ENCODE measurements at regions not wholly inside any gene's neighbourhood (a gene's known extent, or its start where the extent isn't known, plus 50 kb on each side); places are given as distances from the start of the nearest gene placed in this dataset.

DNA sequence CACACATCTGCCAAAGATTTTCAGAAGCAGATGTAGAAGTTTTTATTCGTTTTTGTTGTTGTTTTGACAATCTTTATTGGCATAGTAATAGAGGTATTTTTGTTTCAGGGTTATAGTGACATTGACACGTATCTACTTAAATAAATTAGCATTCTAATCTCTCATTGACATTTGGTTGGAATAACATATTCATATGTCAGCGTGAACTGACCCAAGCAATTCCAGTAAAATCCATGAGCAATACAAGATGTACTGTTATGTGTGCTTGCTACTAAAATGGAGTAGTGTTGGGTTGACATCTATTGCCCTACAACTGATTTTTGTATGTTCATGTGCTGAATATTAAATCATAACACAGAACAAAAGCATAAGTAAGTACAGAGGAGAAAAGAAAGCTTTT is 284.4 kb upstream of the SMC2 start:
- DNase-seq (ENCODE audit: insufficient read length): no peak
- TF ChIP-seq POLR2AphosphoS5 (IDR thresholded peaks at IDR 0.05; ENCODE audit: low read depth, low read length) (no peak), POLR2A (IDR thresholded peaks at IDR 0.05; ENCODE audit: low read depth, low read length) (no peak), TAF1 (IDR thresholded peaks at IDR 0.05; ENCODE audit: borderline replicate concordance, low read depth, low read length) (no peak)
- FAIRE-seq: no peak

DNA sequence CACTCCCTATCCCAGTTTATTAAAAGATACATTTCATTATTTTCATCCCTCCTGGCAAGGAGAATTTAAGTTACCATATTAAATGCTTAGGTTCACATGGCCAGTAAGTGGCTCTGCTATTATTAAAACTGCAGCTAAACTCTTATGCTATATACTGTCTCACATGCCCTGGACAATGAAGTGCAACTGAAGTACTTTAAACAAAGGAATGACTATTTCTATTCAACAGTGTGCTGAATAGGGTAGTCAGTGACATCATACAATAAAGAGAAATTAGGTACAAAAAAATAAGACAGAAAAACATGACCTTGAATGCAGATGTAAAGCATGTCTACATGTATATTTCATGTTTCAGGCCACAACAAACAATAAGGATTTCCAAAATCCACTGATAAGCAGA is 282.6 kb upstream of the SMC2 start:
- FAIRE-seq (no peak), DNase-seq (ENCODE audit: insufficient read length) (no peak)
- TF ChIP-seq TAF1 (IDR thresholded peaks at IDR 0.05; ENCODE audit: borderline replicate concordance, low read depth, low read length) (no peak), POLR2A (IDR thresholded peaks at IDR 0.05; ENCODE audit: low read depth, low read length) (no peak), POLR2AphosphoS5 (IDR thresholded peaks at IDR 0.05; ENCODE audit: low read depth, low read length) (no peak)

DNA sequence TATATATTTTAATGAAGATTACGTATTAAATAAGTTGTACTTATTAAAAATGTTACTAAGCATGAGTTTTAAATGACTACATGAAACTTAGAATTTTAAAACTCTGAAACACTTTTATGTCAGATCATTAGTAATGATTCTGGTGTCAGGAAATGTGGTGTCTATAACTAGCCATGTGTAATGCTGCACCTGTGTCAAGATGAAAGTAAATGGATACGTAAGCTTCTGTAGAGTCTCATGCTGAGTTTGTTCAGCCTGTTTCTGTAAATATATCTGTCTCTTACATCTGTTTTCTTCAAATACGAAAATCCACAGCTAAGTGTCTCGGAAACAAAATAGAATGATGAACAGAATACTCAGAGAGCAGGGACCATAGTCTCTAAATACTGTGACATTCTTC is 278.0 kb upstream of the SMC2 start:
- DNase-seq (ENCODE audit: insufficient read length) (no peak), FAIRE-seq (no peak)
- no peak for TF ChIP-seq POLR2AphosphoS5 (IDR thresholded peaks at IDR 0.05; ENCODE audit: low read depth, low read length)

DNA sequence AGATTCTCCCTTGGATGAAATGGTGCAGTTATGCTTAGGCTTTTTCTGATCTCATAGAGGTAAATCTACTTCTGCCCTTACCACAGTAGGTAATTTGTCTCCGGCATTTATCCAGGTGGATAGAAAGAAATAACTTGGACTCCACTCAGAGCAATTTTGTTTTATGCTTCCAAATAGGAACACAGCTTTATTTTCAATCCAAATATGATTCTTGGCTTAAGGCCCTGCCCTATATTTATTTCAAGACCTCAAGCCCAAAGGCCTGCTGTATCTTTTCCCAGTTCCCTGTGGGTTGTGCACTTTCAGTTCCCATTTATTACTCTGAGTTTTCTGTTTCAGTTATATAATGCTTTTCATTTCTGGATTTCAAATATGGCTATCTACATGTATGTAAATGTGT is 274.2 kb upstream of the SMC2 start:
- no peak for TF ChIP-seq POLR2AphosphoS5 (IDR thresholded peaks at IDR 0.05; ENCODE audit: low read depth, low read length)
- TF ChIP-seq TAF1 (IDR thresholded peaks at IDR 0.05; ENCODE audit: borderline replicate concordance, low read depth, low read length): no peak
- no peak for TF ChIP-seq POLR2A (IDR thresholded peaks at IDR 0.05; ENCODE audit: low read depth, low read length)
- FAIRE-seq (no peak), DNase-seq (ENCODE audit: insufficient read length) (no peak)

DNA sequence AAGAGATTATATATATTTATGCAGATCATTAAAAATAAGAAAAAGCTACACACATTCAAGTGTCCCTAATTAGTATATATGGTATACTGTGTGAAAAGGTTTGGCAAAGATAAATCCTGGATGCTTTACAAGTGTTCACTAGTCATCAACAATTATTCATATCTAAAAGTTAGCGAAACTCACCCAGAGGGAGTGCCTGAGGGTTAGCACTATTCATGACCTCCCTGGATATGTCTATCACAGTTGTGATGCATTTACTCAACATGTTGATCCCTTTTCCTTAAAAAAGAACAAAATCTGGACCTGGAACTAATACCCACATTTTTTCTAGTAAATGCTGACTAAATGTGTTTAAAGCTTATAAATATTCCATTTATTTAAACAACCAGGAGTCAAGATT is 273.0 kb upstream of the SMC2 start:
- no peak for TF ChIP-seq POLR2A (IDR thresholded peaks at IDR 0.05; ENCODE audit: low read depth, low read length)
- TF ChIP-seq POLR2AphosphoS5 (IDR thresholded peaks at IDR 0.05; ENCODE audit: low read depth, low read length): no peak
- no peak for TF ChIP-seq TAF1 (IDR thresholded peaks at IDR 0.05; ENCODE audit: borderline replicate concordance, low read depth, low read length)
- FAIRE-seq: no peak
- no peak for DNase-seq (ENCODE audit: insufficient read length)

DNA sequence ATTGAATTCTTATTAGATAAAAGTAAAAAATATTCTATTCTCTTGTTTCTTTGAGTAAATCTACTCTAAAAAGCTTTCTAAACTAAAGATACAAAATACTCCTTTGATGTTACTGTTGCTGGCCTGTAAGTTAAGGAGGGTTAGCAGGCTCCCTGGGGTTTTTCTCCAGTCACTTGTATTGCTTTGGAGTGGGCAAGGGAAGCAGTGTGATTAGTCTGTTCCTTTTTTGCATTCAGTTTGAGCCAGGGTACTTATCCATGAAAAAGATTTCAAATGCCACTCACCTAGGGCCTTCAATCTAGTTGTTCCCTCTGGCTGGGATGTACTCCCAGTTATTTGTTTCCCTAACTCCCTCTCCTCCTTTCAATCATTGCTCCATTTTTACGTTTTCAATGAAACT is 256.2 kb upstream of the SMC2 start:
- TF ChIP-seq POLR2AphosphoS5 (IDR thresholded peaks at IDR 0.05; ENCODE audit: low read depth, low read length) (no peak), POLR2A (IDR thresholded peaks at IDR 0.05; ENCODE audit: low read depth, low read length) (no peak), TAF1 (IDR thresholded peaks at IDR 0.05; ENCODE audit: borderline replicate concordance, low read depth, low read length) (no peak)
- DNase-seq (ENCODE audit: insufficient read length): no peak
- FAIRE-seq: no peak

DNA sequence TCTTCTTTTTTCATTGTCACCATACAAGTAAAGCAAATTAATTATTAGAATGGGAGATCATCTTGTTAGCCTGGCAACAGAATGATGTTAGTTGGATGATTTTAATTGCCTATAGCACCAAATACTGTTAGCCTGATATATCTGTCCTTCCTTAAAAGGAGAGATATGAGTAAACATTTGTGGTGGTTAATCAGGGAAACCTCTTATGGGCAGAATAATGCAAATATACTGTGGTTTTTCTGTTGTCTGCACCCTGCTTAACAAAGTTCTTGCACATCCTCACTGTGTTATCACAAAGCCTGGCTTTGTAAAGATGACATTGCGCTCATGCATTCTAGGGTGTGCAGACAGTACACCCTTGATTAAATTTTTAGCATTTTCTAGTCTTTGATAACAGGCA is 254.9 kb upstream of the SMC2 start:
- DNase-seq (ENCODE audit: insufficient read length): no peak
- no peak for FAIRE-seq

DNA sequence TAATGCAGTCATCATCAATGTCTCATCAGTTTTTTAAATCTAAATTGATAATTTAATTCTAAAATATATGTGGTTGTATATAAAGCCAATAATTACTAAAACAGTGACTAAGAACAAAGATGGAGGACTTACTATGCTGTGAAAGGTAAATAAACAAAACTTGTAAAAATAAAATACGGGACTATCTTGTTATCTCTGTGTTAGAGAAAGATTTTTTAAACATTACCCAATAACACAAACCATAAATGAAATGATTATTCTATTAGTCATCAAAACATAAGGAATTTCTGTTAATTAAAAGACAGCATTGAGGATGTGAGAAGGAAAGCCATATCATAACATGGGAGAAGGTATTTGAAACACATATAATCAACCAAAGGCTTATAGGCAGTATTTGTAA is 226.2 kb upstream of the SMC2 start:
- no peak for TF ChIP-seq TAF1 (IDR thresholded peaks at IDR 0.05; ENCODE audit: borderline replicate concordance, low read depth, low read length)
- TF ChIP-seq POLR2AphosphoS5 (IDR thresholded peaks at IDR 0.05; ENCODE audit: low read depth, low read length): no peak
- TF ChIP-seq POLR2A (IDR thresholded peaks at IDR 0.05; ENCODE audit: low read depth, low read length): no peak
- DNase-seq (ENCODE audit: insufficient read length): no peak
- no peak for FAIRE-seq

More for the DNA sequence above, 254.9 kb upstream of the SMC2 start:
- no peak for TF ChIP-seq POLR2A (IDR thresholded peaks at IDR 0.05; ENCODE audit: low read depth, low read length)
- no peak for TF ChIP-seq TAF1 (IDR thresholded peaks at IDR 0.05; ENCODE audit: borderline replicate concordance, low read depth, low read length)
- TF ChIP-seq POLR2AphosphoS5 (IDR thresholded peaks at IDR 0.05; ENCODE audit: low read depth, low read length): no peak

DNA sequence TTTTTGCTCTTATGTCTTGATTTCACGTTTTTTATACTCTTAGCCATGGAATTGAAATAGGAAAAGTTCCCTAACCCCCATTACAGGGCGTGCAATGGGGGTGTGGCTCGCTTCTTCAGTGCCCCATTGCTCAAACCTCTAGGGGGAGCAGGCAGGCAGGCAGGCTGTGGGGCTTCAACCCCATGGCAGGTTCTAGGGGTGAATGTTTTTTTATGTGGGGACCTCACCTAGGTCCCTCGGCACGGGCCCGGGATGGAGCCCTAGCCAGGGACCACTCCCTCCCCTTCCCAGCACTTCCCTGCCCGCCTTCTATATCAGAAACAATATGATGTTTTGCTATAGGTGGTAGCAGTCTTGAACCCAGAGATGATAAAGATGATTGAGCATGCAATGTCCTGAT is 221.3 kb upstream of the SMC2 start:
- TF ChIP-seq POLR2AphosphoS5 (IDR thresholded peaks at IDR 0.05; ENCODE audit: low read depth, low read length) (no peak), POLR2A (IDR thresholded peaks at IDR 0.05; ENCODE audit: low read depth, low read length) (no peak), TAF1 (IDR thresholded peaks at IDR 0.05; ENCODE audit: borderline replicate concordance, low read depth, low read length) (no peak)
- FAIRE-seq (no peak), DNase-seq (ENCODE audit: insufficient read length) (no peak)

DNA sequence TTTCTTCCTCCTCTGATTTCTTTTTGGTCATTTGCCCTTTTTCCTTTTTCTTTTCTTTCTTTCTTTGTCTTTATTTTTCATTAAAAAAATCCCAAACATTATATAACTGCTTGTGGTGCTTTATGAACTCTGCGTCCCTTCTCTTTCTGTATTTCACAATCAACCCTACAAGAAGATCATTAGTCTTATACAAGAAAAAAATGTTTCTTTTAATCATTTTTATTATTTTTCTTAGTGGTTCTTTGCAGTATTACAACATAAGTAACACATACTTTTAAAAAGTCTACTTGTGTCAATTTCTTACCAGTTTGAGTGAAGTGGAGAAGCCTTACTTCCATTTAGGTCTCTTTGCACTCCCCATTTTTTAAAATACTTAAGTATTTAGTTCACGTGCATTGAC is 212.7 kb upstream of the SMC2 start:
- DNase-seq (ENCODE audit: insufficient read length) (no peak), FAIRE-seq (no peak)
- TF ChIP-seq POLR2A (IDR thresholded peaks at IDR 0.05; ENCODE audit: low read depth, low read length) (no peak), POLR2AphosphoS5 (IDR thresholded peaks at IDR 0.05; ENCODE audit: low read depth, low read length) (no peak)

DNA sequence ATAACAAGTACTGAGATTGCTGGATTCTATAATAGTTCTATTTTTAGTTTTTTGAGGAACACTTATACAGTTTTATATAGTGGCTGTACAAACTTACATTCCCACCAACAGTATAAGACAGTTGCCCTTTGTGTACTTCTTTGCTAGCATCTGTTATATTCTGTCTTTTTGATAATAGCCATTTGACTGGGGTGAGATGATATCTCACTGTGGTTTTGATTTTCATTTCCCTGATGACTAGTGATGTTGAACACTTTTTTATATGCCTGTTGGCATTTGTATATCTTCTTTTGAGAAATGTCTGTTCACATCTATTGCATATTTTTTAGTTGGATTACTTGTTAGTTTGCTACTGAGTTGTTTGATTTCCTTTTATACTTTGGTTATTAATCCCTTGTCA is 204.1 kb upstream of the SMC2 start:
- FAIRE-seq (no peak), DNase-seq (ENCODE audit: insufficient read length) (no peak)
- TF ChIP-seq POLR2AphosphoS5 (IDR thresholded peaks at IDR 0.05; ENCODE audit: low read depth, low read length): no peak
- no peak for TF ChIP-seq POLR2A (IDR thresholded peaks at IDR 0.05; ENCODE audit: low read depth, low read length)
- no peak for TF ChIP-seq TAF1 (IDR thresholded peaks at IDR 0.05; ENCODE audit: borderline replicate concordance, low read depth, low read length)

DNA sequence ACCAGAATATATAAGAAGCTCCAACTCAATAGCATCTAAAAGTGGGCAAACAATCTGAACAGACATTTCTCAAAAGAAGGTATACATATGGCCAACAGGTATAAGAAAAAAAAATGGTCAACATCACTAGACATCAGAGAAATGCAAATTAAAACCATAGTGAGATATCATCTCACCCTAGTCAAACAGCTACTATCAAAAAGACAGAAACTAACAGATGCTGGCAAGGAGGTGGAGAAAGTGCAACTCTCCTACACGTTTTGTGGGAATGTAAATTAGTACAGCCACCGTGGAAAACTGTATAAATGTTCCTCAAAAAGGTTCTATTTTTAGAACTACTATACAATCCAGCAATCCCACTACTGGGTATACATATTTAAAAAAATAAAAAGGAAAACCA is 199.9 kb upstream of the SMC2 start:
- FAIRE-seq (no peak), DNase-seq (ENCODE audit: insufficient read length) (no peak)
- no peak for TF ChIP-seq POLR2AphosphoS5 (IDR thresholded peaks at IDR 0.05; ENCODE audit: low read depth, low read length)
- TF ChIP-seq TAF1 (IDR thresholded peaks at IDR 0.05; ENCODE audit: borderline replicate concordance, low read depth, low read length): no peak
- no peak for TF ChIP-seq POLR2A (IDR thresholded peaks at IDR 0.05; ENCODE audit: low read depth, low read length)

DNA sequence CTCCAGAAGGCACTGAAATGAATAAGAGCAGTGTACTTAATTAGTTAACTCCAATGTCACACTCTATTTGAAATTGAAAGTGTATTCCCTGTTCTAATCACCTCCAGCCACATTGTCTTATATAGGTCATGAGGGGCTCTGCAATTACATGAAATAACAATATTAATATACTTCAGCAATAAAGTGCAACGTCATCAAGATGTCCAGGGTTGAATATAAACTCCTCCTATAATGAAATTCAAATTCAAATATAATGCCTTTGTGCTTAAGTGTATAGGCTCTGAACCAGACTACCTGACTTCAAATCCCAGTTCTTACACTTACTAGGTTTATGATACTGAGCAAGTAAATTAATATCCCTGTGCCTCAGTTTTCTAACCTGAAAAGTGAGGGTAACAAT is 195.6 kb upstream of the SMC2 start:
- TF ChIP-seq TAF1 (IDR thresholded peaks at IDR 0.05; ENCODE audit: borderline replicate concordance, low read depth, low read length): no peak
- TF ChIP-seq POLR2A (IDR thresholded peaks at IDR 0.05; ENCODE audit: low read depth, low read length): no peak
- no peak for TF ChIP-seq POLR2AphosphoS5 (IDR thresholded peaks at IDR 0.05; ENCODE audit: low read depth, low read length)
- FAIRE-seq (no peak), DNase-seq (ENCODE audit: insufficient read length) (no peak)
